Activated T-helper 1 cell treated with anti-CD3 and anti-CD28 coated beads, Interleukin-12 subunit alpha, Interleukin-12 subunit beta, Interleukin-2, Interleukin-4 antibody, amounts not matched to agents 30 ng/mL and 10 ng/mL and 1 ng/mL, durations not matched to agents 14 hours and 24 hours and 36 hours (primary cell): ENCODE measurements at regions not wholly inside any gene's neighbourhood (a gene's known extent, or its start where the extent isn't known, plus 50 kb on each side); places are given as distances from the start of the nearest gene placed in this dataset.
"Not testable (repeated sequence)": the region's sequence is repeated elsewhere in the genome, so short reads cannot be mapped to it uniquely, and the experiment has no call there.

Experiments used
- DNase-seq: peaks from one replicate; pipeline ENCODE4 v3.0.0; 2021; ENCODE audit warnings: low spot score
- H3K27ac Mint-ChIP-seq: one replicate; pipeline ENCODE4 v1.8.0; 2021; ENCODE audit warnings: mild to moderate bottlenecking, mixed read lengths
- H3K27me3 Mint-ChIP-seq: one replicate; pipeline ENCODE4 v1.8.0; 2022; ENCODE audit warnings: mild to moderate bottlenecking, moderate library complexity, mixed read lengths; ENCODE audit not compliant: insufficient read depth
- H3K36me3 Mint-ChIP-seq: one replicate; pipeline ENCODE4 v1.8.0; 2021; ENCODE audit warnings: low read depth, mixed read lengths
- H3K4me1 Mint-ChIP-seq: one replicate; pipeline ENCODE4 v1.8.0; 2021; ENCODE audit warnings: low read depth, mixed read lengths
- H3K4me3 Mint-ChIP-seq: one replicate; pipeline ENCODE4 v1.8.0; 2021; ENCODE audit warnings: mild to moderate bottlenecking, moderate library complexity, mixed read lengths
- H3K9me3 Mint-ChIP-seq: one replicate; pipeline ENCODE4 v1.8.0; 2021; ENCODE audit warnings: mixed read lengths
- intact Hi-C: fragments of 100-400 bp; cut with micrococcal nuclease; formaldehyde crosslinking; loops from one replicate; pipeline ENCODE4 v1.15.1; 2024

DNA sequence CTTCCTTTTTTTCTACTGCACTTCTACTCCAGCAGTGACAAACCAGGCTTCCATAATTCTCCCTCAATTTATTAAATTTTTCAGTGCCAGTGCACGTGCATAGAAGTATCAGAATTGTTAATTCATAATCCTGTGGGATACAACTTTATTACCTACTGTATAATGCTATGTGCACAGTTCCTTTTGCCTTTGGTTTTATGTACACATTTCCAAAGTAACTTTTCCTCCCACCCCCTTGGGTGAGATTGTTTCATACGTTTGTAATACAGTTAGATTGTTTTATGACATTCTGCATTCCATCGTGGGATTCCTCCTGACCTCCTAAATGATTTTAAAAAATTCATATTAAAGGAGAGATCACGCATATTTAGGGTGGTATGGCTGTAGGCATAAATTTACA lies 128.1 kb downstream of the TTC6 start:
- intact Hi-C loops = no loop called here
- H3K27me3 Mint-ChIP-seq = no peaks in the 10 kb centered on the region
- H3K9me3 Mint-ChIP-seq = no peaks in the 10 kb centered on the region
- no peak overlapping the region for H3K4me3 Mint-ChIP-seq
- H3K27ac Mint-ChIP-seq = no peak overlapping the region
- no peaks in the 10 kb centered on the region for H3K36me3 Mint-ChIP-seq
- no peaks in the 10 kb centered on the region for H3K4me1 Mint-ChIP-seq
- DNase-seq = no peak

DNA sequence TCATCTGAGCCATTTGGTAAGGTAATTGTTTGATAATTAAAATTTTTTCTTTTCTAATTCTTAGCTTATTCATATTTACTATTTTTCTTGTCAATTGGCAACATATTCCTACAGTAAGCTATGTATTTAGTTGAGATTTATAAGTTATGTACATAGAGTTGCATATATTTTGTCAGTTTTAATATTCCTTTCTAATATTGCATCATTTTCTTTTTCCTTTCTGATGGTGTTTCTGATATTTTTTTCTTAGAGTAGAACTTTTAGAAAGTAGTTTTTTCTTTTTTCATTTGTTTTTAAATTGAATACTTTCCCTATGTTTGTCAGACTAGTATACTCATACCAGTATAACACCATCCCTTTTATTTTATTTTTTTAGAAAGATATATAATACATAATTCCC lies 131.3 kb downstream of the TTC6 start:
- H3K9me3 Mint-ChIP-seq = no peaks in the 10 kb centered on the region
- no peaks in the 10 kb centered on the region for H3K4me1 Mint-ChIP-seq
- no peak for DNase-seq
- no peak overlapping the region for H3K27ac Mint-ChIP-seq
- H3K36me3 Mint-ChIP-seq = no peaks in the 10 kb centered on the region
- no peaks in the 10 kb centered on the region for H3K27me3 Mint-ChIP-seq
- no peak overlapping the region for H3K4me3 Mint-ChIP-seq
- intact Hi-C loops = no loop called here

DNA sequence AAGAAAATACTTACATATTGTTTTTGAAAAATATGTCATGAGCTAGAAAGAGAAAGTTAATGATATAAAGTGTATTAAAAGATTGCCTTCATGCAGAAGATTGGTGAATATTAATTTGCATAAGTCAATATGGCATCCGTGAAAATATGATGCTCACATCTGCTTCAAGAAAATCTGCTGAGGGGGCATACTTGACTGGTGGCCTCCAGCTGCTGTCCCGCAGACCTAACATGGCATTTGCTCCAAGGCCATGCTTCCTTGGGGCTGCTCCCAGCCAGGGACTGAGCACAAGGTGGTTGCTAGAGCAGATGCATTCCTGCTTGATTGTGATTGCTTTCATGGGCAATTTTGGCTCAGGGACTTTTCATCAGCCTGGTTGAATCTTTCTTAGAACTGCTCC lies 133.8 kb downstream of the TTC6 start:
- Mint-ChIP-seq H3K9me3 (no peaks in the 10 kb centered on the region), H3K27ac (no peak overlapping the region), H3K27me3 (no peaks in the 10 kb centered on the region), H3K4me3 (no peak overlapping the region), H3K4me1 (no peaks in the 10 kb centered on the region), H3K36me3 (no peaks in the 10 kb centered on the region)
- no peak for DNase-seq
- intact Hi-C loops = no loop called here

DNA sequence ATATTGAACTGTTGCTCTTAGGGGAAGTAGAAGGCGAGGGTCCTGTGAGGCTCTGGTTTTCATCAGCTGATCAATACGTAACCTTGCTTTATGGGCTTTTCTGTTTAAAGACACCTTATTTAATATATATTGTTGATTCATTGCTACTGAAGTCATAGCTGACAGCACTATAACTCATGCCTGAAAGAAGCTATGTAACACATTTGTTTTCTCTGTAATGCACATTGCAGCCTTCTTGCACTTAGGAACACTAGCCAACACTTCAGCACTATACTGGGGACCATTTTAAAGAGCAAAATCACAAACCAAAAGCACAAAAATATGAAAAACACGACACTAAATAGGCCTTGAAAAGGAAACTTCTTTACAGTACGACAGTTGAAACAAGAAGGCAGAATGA lies 135.7 kb downstream of the TTC6 start:
- Mint-ChIP-seq H3K4me1 (no peaks in the 10 kb centered on the region), H3K9me3 (no peaks in the 10 kb centered on the region), H3K27ac (no peak overlapping the region), H3K36me3 (no peaks in the 10 kb centered on the region), H3K4me3 (no peak overlapping the region), H3K27me3 (no peaks in the 10 kb centered on the region)
- DNase-seq = no peak
- intact Hi-C loops = no loop called here

DNA sequence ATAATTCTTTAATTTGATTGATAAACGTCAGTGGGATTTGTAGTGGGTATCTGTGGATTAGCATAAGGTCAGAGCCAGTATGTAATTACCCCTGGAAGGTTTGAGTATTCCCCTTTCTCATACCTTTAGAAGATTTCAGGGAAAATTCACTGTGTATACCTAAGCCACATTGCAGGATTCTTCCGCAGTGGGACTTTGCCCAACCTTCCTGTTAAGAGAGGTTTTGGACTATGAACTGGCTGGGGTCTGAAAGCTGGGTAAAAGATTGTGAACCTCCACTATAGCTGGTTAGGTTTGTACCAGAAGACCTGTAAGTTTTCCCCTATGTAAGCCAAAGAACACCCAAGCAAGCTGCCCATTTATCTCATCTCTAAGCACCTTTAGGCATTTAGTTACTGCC lies 150.2 kb downstream of the TTC6 start:
- Mint-ChIP-seq H3K36me3 (no peaks in the 10 kb centered on the region), H3K27me3 (no peaks in the 10 kb centered on the region), H3K27ac (no peak overlapping the region), H3K4me3 (no peak overlapping the region), H3K4me1 (no peaks in the 10 kb centered on the region), H3K9me3 (no peaks in the 10 kb centered on the region)
- intact Hi-C loops = no loop called here
- DNase-seq = no peak

DNA sequence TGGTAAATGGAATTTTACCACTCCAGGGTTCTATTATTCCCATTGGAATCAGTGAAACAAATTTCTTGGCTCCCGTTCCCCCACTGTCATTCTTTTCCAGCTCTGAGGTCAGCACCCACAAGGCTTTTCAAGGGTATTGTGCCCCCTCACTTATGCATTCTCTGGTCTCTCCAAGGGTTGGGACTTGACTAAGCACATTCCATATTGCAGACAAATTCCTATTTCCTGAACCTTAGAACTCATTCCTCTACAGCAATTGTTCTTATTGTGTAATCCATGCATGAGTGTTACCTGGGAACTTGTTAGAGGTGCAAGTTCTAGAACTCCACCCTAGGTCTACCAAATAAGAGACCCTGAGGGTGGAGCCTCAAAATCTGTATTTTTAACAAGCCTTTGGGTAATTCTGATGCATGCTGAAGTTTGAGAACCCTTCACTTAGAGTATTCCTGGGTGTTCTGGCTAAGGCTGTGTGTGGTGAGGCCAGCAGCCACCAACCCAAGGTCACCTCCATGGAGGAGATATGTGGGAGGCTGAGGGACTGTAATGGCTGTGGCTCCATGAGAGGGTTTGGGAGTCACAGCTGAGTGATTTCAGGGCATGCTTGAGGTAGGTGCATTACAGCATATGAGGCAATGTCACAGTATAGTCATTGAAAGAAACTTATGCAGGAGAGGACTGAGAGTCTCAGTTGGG lies 150.9 kb downstream of the TTC6 start:
- no peak overlapping the region for H3K27ac Mint-ChIP-seq
- no peak for DNase-seq

DNA sequence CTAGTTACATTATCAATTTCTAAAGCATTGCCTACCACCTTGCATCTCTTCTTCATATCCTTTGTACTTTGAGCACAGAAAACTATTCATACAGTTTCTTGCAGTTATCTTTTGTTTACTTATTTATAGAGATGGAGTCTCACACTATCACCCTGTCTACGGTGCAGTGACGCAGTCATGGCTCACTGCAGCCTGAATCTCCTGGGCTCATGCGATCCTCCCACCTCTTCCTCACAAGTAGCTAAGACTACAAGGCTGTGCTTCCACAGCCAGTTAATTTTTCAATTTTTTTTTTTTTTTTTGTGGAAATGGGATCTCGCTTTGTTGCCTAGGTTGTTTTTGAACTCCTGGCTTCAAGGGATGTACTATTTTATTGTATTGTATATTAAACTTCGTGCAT lies 158.0 kb downstream of the TTC6 start:
- no peak overlapping the region for H3K4me3 Mint-ChIP-seq
- no peaks in the 10 kb centered on the region for H3K27me3 Mint-ChIP-seq
- intact Hi-C loops = no loop called here
- no peaks in the 10 kb centered on the region for H3K36me3 Mint-ChIP-seq
- H3K27ac Mint-ChIP-seq = no peak overlapping the region
- no peaks in the 10 kb centered on the region for H3K4me1 Mint-ChIP-seq
- DNase-seq = no peak
- peaks cover 9% of the 10 kb centered on the region for H3K9me3 Mint-ChIP-seq

More for the DNA sequence above, 150.9 kb downstream of the TTC6 start:
- intact Hi-C loops = no loop called here
- Mint-ChIP-seq H3K27me3 (no peaks in the 10 kb centered on the region), H3K9me3 (no peaks in the 10 kb centered on the region), H3K36me3 (no peaks in the 10 kb centered on the region), H3K4me3 (no peak overlapping the region), H3K4me1 (no peaks in the 10 kb centered on the region)

DNA sequence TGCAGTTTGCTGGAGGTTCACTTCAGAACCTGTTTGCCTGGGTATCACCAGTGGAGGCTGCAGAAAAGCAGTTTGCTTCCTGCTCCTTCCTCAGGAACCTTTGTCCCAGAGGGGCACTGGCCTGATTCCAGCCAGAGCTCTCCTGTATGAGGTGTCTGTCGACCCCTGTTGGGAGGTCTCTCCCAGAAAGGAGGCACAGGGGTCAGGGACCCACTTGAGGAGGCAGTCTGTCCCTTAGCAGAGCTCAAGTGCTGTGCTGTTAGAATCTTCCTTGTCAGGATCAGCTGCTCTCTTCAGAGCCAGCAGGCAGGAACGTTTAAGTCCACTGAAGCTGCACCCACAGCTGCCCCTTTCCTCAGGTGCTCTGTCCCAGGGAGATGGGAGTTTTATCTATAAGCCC lies 164.8 kb downstream of the TTC6 start:
- H3K4me1 Mint-ChIP-seq, H3K27ac Mint-ChIP-seq, H3K4me3 Mint-ChIP-seq, DNase-seq, intact Hi-C loops, H3K27me3 Mint-ChIP-seq, H3K36me3 Mint-ChIP-seq: not testable (repeated sequence)
- peaks cover 19% of the 10 kb centered on the region for H3K9me3 Mint-ChIP-seq

DNA sequence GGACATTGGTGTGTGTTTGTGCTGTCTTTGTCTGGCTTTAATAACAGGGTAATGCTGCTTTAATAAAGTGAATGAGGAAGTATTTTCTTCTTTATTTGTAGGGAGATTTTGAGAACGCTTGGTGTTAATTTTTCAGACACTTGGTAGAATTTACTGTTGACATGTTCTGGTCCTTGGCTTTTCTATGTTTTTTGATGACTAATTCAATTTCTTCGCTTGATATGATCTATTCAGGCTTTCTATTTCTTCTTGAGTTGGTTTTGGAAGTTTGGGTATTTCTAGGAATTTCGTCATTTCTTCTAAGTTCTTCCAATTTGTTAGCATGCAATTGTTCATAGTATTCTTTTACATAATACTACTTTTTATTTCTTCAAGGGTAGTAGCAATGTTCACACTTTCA lies 167.8 kb downstream of the TTC6 start:
- Mint-ChIP-seq H3K4me1 (no peaks in the 10 kb centered on the region), H3K9me3 (peaks cover 19% of the 10 kb centered on the region), H3K36me3 (no peaks in the 10 kb centered on the region), H3K27me3 (no peaks in the 10 kb centered on the region), H3K4me3 (no peak overlapping the region), H3K27ac (no peak overlapping the region)
- intact Hi-C loops = no loop called here
- DNase-seq = no peak

DNA sequence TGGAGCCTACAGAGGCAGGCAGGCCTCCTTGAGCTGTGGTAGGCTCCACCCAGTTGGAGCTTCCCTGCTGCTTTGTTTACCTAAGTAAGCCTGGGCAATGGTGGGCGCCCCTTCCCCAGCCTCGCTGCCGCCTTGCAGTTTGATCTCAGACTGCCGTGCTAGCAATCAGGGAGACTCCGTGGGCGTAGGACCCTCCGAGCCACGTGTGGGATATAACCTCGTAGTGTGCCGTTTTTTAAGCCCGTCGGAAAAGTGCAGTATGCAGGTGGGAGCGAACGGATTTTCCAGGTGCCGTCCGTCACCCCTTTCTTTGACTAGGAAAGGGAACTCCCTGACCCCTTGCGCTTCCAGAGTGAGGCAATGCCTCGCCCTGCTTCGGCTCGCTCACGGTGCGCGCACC lies 176.9 kb downstream of the TTC6 start:
- H3K27ac Mint-ChIP-seq, H3K4me3 Mint-ChIP-seq, intact Hi-C loops, H3K36me3 Mint-ChIP-seq, H3K4me1 Mint-ChIP-seq, DNase-seq, H3K27me3 Mint-ChIP-seq: not testable (repeated sequence)
- peaks cover 20% of the 10 kb centered on the region for H3K9me3 Mint-ChIP-seq

DNA sequence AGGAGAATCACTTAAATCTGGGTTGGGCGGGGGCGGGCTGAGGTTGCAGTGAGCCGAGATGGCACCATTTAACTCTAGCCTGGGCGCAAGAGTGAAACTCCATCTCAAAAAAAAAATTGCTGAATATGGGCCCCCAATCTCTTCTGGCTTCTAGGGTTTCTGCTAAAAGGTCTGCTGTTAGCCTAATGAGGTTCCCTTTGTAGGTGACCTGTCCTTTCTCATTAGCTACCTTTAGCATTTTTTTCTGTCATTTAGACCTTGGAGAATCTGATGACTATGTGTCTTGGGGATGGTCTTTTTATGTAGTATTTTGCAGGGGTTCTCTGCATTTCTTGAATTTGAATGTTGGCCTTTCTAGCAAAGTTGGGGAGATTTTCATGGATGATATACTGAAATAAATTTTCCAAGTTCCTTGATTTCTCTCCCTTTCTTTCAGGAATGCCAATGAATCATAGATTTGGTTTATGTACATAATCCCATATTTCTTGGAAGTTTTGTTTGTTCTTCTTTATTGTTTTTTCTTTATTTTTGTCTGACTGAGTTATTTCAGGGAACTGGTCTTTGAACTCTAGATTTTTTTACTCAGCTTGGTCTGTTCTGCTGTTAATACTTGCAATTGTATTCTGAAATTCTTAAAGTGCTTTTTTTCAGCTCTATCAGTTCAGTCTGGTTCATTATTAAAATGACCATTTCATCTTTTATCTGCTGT lies 181.5 kb downstream of the TTC6 start:
- Mint-ChIP-seq H3K4me3 (no peak overlapping the region), H3K36me3 (no peaks in the 10 kb centered on the region), H3K4me1 (no peaks in the 10 kb centered on the region), H3K27ac (no peak overlapping the region), H3K27me3 (no peaks in the 10 kb centered on the region), H3K9me3 (peaks cover 27% of the 10 kb centered on the region)
- no peak for DNase-seq
- intact Hi-C loops = no loop called here

DNA sequence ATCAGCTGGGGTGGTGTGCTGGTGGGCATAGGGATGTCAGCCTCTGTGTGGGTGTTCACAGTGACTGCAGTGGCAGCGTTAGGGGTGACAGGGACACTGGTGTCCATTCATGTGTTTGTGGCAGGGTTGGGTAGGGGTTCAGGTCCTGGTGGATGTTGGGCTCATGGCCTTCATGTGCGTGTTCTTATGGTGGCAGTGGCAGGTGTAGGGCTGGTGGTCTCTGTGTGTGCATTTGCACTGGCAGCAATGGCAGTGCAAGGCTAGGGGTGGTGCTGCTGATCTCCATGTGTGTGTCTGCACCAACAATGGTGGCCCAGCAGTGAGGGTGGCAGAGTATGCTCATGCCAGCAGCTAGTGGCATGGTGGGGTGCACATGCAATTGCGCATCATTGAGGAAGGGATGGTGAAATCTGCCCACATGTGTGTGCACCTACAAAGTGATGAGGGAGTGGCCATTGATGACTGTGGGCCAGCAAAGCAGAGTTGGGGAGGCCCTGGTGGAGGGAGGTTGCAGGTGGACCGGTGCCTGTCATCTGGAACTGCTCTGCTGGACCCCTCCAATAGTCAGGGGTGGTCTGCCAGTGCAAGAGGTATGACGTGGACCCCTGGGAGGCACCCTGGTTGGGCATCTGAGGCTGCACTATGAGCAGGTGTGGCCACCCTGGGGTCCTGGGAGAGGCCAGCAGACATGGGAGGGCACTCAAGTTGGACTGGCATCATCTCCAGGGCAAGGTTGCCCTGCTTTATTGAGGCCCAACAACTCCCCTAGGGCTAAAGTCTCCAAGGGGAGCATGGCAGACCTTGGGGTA lies 182.9 kb downstream of the TTC6 start:
- Mint-ChIP-seq H3K27ac (no peak overlapping the region), H3K4me3 (no peak overlapping the region), H3K4me1 (no peaks in the 10 kb centered on the region), H3K9me3 (peaks cover 24% of the 10 kb centered on the region), H3K36me3 (no peaks in the 10 kb centered on the region), H3K27me3 (no peaks in the 10 kb centered on the region)
- DNase-seq = no peak
- intact Hi-C loops = no loop called here

DNA sequence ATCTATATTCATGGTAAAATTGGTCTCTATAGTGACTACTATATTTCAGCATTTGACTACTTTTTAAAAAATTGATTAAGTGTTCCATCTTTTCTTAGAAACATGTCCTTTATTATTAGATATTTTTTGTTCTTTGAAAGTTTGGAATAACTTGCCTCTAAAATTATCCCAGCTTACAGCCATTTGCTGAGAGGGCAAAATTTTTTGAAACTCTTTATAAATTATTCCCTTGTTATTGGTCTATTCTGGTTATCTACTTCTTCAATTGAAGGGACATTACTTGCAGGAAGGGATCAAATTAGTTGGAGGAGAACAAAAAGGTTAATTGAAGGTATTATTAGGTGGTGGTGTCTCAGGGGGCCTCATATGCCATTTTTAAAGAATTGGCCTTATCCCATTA lies 184.1 kb downstream of the TTC6 start:
- intact Hi-C loops = no loop called here
- Mint-ChIP-seq H3K27me3 (no peaks in the 10 kb centered on the region), H3K36me3 (no peaks in the 10 kb centered on the region), H3K9me3 (peaks cover 24% of the 10 kb centered on the region), H3K4me3 (no peak overlapping the region), H3K4me1 (no peaks in the 10 kb centered on the region), H3K27ac (no peak overlapping the region)
- DNase-seq = no peak
